Caco-2 (cell line): ENCODE measurements at regions not wholly inside any gene's neighbourhood (a gene's known extent, or its start where the extent isn't known, plus 50 kb on each side); places are given as distances from the start of the nearest gene placed in this dataset.

Source experiments
- BruUV-seq: library from RNA; stranded (reverse); fragments of 400-500 nt; replicated peaks from 2 replicates; lab custom pipeline; 2021; lab: Mats Ljungman, UMichigan
- CTCF ChIA-PET: fragments of 300-600 bp; sonication (Branson Sonifier 250); formaldehyde crosslinking; loops from one replicate; lab custom pipeline; 2022; ENCODE audit warnings: antibody characterized with exemption; lab: Charles Lee
- POLR2A ChIA-PET: fragments of 300-600 bp; sonication (Branson Sonifier 250); formaldehyde crosslinking; loops from one replicate; lab custom pipeline; 2022; ENCODE audit warnings: antibody characterized with exemption; lab: Charles Lee
- DNase-seq, 2 experiments: peaks; one replicate each; pipeline versions ENCODE4 v3.0.0 to v3.0.0-alpha.2; 2020 to 2022
- H3K27me3 ChIP-seq: replicated peaks from 2 replicates; pipeline ENCODE4 v1.6.0; 2011; ENCODE audit warnings: low read length; ENCODE audit not compliant: control insufficient read depth, insufficient read depth
- H3K36me3 ChIP-seq: 2 replicates; pipeline ENCODE4 v1.5.1; 2011; ENCODE audit warnings: low read length; ENCODE audit not compliant: control insufficient read depth, insufficient read depth
- H3K4me1 ChIP-seq: fragments of 250-450 bp; sonication (Bioruptor Pico); 2 replicates; pipeline ENCODE4 v1.5.1; 2020; ENCODE audit warnings: mild to moderate bottlenecking
- H3K4me3 ChIP-seq: 2 replicates; pipeline ENCODE4 v1.5.1; 2011; ENCODE audit warnings: low read depth, mild to moderate bottlenecking, control low read depth, low read length
- H3K9me3 ChIP-seq: fragments of 250-450 bp; sonication (Bioruptor Pico); 2 replicates; pipeline ENCODE4 v1.5.1; 2020; ENCODE audit warnings: mild to moderate bottlenecking, moderate library complexity
- H3K27ac Mint-ChIP-seq: one replicate; pipeline ENCODE4 v1.8.0; 2022; ENCODE audit warnings: mixed read lengths; ENCODE audit not compliant: unreplicated experiment
- H3K27me3 Mint-ChIP-seq: one replicate; pipeline ENCODE4 v1.8.0; 2022; ENCODE audit warnings: mixed read lengths; ENCODE audit not compliant: insufficient read depth, unreplicated experiment
- H3K36me3 Mint-ChIP-seq: one replicate; pipeline ENCODE4 v1.8.0; 2022; ENCODE audit warnings: mild to moderate bottlenecking, mixed read lengths; ENCODE audit not compliant: insufficient read depth, unreplicated experiment
- H3K4me1 Mint-ChIP-seq: one replicate; pipeline ENCODE4 v1.8.0; 2022; ENCODE audit warnings: low read depth, mixed read lengths; ENCODE audit not compliant: unreplicated experiment
- H3K4me3 Mint-ChIP-seq: one replicate; pipeline ENCODE4 v1.8.0; 2022; ENCODE audit warnings: mild to moderate bottlenecking, moderate library complexity, mixed read lengths; ENCODE audit not compliant: unreplicated experiment
- H3K9me3 Mint-ChIP-seq: one replicate; pipeline ENCODE4 v1.8.0; 2022; ENCODE audit warnings: mixed read lengths; ENCODE audit not compliant: unreplicated experiment
- intact Hi-C: fragments of 100-400 bp; cut with micrococcal nuclease; formaldehyde crosslinking; loops from one replicate; pipeline ENCODE4 v1.10.0; 2022; ENCODE audit not compliant: unreplicated experiment
- TF ChIP-seq, protein P1 (sequence below), 2 experiments: fragments of 200-600 bp in 1 of 2; IDR thresholded peaks; 1 replicate in 1 of 2; 2 replicates in 1 of 2; pipeline versions ENCODE4 v1.5.1 to v1.8.0; 2011 to 2022; ENCODE audit warnings: antibody characterized with exemption in 1 of 2, control low read depth in 1 of 2, inconsistent platforms in 1 of 2, low read depth in 1 of 2, low read length in 1 of 2, mild to moderate bottlenecking in 1 of 2, moderate library complexity in 1 of 2; ENCODE audit not compliant: insufficient read depth in 1 of 2, severe bottlenecking in 1 of 2, unreplicated experiment in 1 of 2

DNA sequence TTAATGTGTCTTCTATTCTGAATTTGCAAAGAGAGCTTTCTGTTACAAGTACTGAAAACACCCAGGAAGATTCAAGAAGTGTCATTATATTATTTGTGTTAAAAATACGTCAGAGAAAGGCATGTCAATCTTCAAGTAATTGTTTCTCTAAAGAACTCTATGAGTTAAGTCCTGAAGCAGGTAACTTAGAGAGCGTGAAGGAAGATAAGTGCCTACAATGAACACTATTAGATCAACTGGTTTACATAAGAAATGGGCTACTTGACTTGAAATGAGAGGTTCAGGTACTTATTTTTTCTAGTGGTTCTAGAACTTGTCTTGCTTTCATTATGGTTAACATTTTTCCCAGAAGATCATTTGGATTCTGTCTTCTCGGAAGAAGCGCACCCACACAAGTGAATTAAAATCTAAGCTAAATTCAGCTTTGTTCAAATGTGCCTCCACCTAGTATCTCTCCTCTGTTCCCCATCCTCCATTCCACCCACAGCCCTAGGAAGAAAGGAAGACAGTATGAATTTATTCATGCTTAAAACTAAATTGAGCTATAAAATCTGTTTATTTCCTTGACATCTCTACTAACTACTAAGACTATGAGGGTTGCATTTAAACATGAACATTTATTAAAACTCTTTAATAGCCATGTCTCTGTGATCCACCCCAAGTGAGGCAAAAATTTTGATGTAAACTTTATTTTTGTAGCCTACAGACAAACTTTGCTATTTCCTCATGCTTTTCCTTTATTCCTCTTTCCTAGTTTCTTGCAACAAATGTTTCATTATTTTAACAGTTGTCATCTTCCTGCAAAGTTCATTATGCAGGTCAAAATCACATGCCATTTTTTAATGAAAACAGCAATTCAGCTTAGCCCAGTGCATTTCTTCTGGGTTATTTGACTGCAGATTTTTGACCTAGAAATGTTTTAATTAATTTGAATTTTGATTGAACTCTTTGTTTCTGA lies 206.8 kb downstream of the KCNJ2 start:
- Histone ChIP-seq H3K36me3 (no peaks in the 10 kb centered on the region), H3K4me1 (no peaks in the 10 kb centered on the region), H3K4me3 (no peak overlapping the region), H3K27me3 (no peaks in the 10 kb centered on the region), H3K9me3 (no peaks in the 10 kb centered on the region; the same call in 1 of the 2 replicates)
- Mint-ChIP-seq H3K27me3 (no peaks in the 10 kb centered on the region), H3K36me3 (no peaks in the 10 kb centered on the region), H3K4me1 (no peaks in the 10 kb centered on the region), H3K9me3 (no peaks in the 10 kb centered on the region), H3K27ac (no peak overlapping the region), H3K4me3 (no peak overlapping the region)
- TF ChIP-seq, protein P1, sequence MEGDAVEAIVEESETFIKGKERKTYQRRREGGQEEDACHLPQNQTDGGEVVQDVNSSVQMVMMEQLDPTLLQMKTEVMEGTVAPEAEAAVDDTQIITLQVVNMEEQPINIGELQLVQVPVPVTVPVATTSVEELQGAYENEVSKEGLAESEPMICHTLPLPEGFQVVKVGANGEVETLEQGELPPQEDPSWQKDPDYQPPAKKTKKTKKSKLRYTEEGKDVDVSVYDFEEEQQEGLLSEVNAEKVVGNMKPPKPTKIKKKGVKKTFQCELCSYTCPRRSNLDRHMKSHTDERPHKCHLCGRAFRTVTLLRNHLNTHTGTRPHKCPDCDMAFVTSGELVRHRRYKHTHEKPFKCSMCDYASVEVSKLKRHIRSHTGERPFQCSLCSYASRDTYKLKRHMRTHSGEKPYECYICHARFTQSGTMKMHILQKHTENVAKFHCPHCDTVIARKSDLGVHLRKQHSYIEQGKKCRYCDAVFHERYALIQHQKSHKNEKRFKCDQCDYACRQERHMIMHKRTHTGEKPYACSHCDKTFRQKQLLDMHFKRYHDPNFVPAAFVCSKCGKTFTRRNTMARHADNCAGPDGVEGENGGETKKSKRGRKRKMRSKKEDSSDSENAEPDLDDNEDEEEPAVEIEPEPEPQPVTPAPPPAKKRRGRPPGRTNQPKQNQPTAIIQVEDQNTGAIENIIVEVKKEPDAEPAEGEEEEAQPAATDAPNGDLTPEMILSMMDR (IDR thresholded peaks at IDR 0.05; ENCODE audit: insufficient read depth in 1 of 2, low read depth in 1 of 2, low read length in 1 of 2, severe bottlenecking in 1 of 2, unreplicated experiment in 1 of 2), result no peak
- DNase-seq, result no peak
- intact Hi-C loops, result no loop called here
- BruUV-seq, result no TSS peak
- ChIA-PET POLR2A (no interaction called here), CTCF (no interaction called here)

DNA sequence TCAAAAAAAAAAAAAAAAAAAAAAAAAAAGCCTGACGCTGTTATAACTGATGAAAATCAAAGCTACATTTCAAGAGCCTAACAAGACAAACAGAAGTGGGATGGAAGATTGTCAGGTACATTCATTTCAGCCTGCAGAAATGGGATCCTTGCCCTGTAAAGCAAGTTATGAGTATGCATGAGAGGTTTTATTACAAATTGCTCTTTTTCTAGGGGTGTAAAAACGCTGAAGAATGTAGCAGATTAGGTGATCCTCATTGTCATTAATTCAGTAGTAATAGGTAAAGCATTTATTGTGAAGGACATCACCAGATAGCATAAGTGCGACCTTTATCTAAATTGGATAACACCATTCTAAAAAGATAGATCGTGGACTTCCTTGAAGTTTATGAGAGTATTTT lies 208.3 kb downstream of the KCNJ2 start:
- Mint-ChIP-seq H3K27me3 (no peaks in the 10 kb centered on the region), H3K4me1 (no peaks in the 10 kb centered on the region), H3K9me3 (no peaks in the 10 kb centered on the region), H3K27ac (no peak overlapping the region), H3K4me3 (no peak overlapping the region), H3K36me3 (no peaks in the 10 kb centered on the region)
- TF ChIP-seq, protein P1 (IDR thresholded peaks at IDR 0.05; ENCODE audit: insufficient read depth in 1 of 2, low read depth in 1 of 2, low read length in 1 of 2, severe bottlenecking in 1 of 2, unreplicated experiment in 1 of 2), result no peak
- no peaks in the 10 kb centered on the region; the same call in 1 of the 2 replicates for H3K9me3 ChIP-seq
- no peaks in the 10 kb centered on the region for H3K27me3 ChIP-seq
- intact Hi-C loops, result no loop called here
- BruUV-seq, result no TSS peak
- no peaks in the 10 kb centered on the region for H3K4me1 ChIP-seq
- DNase-seq, result no peak
- CTCF ChIA-PET, result interaction anchor here (0.6 kb wide), 1 partner anchor 1095 kb away, joined by 3 read pairs; no protein-coding TSS in a partner anchor
- H3K4me3 ChIP-seq, result no peak overlapping the region
- no peaks in the 10 kb centered on the region for H3K36me3 ChIP-seq
- POLR2A ChIA-PET, result no interaction called here

DNA sequence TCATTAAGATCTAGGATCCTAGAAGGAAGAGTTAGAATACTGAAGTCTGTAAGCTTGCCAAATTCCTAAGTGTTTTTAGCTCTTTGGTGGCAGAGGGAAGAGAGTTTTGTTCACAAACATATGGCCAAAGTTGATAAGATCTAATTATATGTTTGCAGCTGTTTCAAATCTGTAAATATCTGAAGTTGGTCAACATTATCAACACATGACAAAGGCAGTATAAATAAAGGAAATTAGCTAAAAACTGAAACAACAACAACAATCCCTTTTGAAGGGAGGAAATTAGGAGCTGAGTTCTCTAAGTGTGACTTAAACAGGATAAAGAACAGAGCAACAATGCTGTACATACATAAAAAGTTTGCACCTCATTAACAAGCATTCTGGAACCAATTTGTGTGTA lies 208.7 kb downstream of the KCNJ2 start:
- TF ChIP-seq, protein P1 (IDR thresholded peaks at IDR 0.05; ENCODE audit: insufficient read depth in 1 of 2, low read depth in 1 of 2, low read length in 1 of 2, severe bottlenecking in 1 of 2, unreplicated experiment in 1 of 2), result no peak
- no peaks in the 10 kb centered on the region for H3K36me3 ChIP-seq
- H3K4me3 Mint-ChIP-seq, result no peak overlapping the region
- no TSS peak for BruUV-seq
- H3K9me3 Mint-ChIP-seq, result no peaks in the 10 kb centered on the region
- H3K9me3 ChIP-seq, result no peaks in the 10 kb centered on the region; the same call in 1 of the 2 replicates
- no peaks in the 10 kb centered on the region for H3K4me1 Mint-ChIP-seq
- no peak overlapping the region for H3K27ac Mint-ChIP-seq
- H3K27me3 ChIP-seq, result no peaks in the 10 kb centered on the region
- ChIA-PET CTCF (interaction anchor here (0.6 kb wide), 1 partner anchor 1095 kb away, joined by 3 read pairs; no protein-coding TSS in a partner anchor), POLR2A (no interaction called here)
- no peaks in the 10 kb centered on the region for H3K36me3 Mint-ChIP-seq
- no peak overlapping the region for H3K4me3 ChIP-seq
- H3K27me3 Mint-ChIP-seq, result no peaks in the 10 kb centered on the region
- H3K4me1 ChIP-seq, result no peaks in the 10 kb centered on the region
- no peak for DNase-seq
- intact Hi-C loops, result no loop called here
